NB4 (cell line): ENCODE measurements at regions not wholly inside any gene's neighbourhood (a gene's known extent, or its start where the extent isn't known, plus 50 kb on each side); places are given as distances from the start of the nearest gene placed in this dataset.

ENCODE experiments used
- MYC ChIP-seq: IDR thresholded peaks from 2 replicates; pipeline ENCODE4 v1.6.1; 2011; ENCODE audit warnings: low read depth, low read length
- POLR2A ChIP-seq: IDR thresholded peaks from 2 replicates; pipeline ENCODE4 v1.6.1; 2011; ENCODE audit warnings: mild to moderate bottlenecking; ENCODE audit not compliant: insufficient read length; ENCODE audit errors: extremely low read depth
- TF ChIP-seq, protein P1 (sequence below): IDR thresholded peaks from one replicate; pipeline ENCODE4 v1.5.1; 2012; ENCODE audit warnings: low read depth, low read length
- TF ChIP-seq, protein P2 (sequence below): IDR thresholded peaks from 2 replicates; pipeline ENCODE4 v1.6.1; 2011; ENCODE audit warnings: low read depth, low read length

DNA sequence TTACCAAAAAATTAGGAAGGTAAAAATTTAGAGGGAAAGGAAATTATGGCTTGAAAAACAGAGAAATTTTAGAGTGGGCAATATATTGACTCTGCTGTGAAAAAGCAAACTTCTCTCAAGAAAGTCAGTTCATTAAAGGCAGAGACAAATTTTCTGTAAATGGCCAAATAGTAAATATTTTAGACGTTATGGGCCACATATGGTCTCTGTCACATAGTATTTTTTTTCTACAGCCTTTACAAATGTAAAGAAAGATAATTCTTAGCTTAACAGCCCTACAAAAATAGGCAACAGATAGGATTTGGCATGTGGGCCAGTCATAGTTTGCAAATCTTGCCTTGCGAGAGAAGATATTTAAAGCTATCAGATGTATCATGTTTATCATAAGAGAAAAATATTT lies 1750.4 kb downstream of the SUCLG1 start:
- TF ChIP-seq, protein P1, sequence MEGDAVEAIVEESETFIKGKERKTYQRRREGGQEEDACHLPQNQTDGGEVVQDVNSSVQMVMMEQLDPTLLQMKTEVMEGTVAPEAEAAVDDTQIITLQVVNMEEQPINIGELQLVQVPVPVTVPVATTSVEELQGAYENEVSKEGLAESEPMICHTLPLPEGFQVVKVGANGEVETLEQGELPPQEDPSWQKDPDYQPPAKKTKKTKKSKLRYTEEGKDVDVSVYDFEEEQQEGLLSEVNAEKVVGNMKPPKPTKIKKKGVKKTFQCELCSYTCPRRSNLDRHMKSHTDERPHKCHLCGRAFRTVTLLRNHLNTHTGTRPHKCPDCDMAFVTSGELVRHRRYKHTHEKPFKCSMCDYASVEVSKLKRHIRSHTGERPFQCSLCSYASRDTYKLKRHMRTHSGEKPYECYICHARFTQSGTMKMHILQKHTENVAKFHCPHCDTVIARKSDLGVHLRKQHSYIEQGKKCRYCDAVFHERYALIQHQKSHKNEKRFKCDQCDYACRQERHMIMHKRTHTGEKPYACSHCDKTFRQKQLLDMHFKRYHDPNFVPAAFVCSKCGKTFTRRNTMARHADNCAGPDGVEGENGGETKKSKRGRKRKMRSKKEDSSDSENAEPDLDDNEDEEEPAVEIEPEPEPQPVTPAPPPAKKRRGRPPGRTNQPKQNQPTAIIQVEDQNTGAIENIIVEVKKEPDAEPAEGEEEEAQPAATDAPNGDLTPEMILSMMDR, result no peak
- TF ChIP-seq POLR2A (no peak), MYC (no peak)
- TF ChIP-seq, protein P2, sequence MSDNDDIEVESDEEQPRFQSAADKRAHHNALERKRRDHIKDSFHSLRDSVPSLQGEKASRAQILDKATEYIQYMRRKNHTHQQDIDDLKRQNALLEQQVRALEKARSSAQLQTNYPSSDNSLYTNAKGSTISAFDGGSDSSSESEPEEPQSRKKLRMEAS, result no peak
